Caco-2 (cell line): ENCODE measurements at regions not wholly inside any gene's neighbourhood (a gene's known extent, or its start where the extent isn't known, plus 50 kb on each side); places are given as distances from the start of the nearest gene placed in this dataset.

ENCODE experiments used
- BruUV-seq: library from RNA; stranded (reverse); fragments of 400-500 nt; replicated peaks from 2 replicates; lab custom pipeline; 2021; lab: Mats Ljungman, UMichigan
- CTCF ChIA-PET: fragments of 300-600 bp; sonication (Branson Sonifier 250); formaldehyde crosslinking; loops from one replicate; lab custom pipeline; 2022; ENCODE audit warnings: antibody characterized with exemption; lab: Charles Lee
- POLR2A ChIA-PET: fragments of 300-600 bp; sonication (Branson Sonifier 250); formaldehyde crosslinking; loops from one replicate; lab custom pipeline; 2022; ENCODE audit warnings: antibody characterized with exemption; lab: Charles Lee
- DNase-seq, 2 experiments: peaks; one replicate each; pipeline versions ENCODE4 v3.0.0 to v3.0.0-alpha.2; 2020 to 2022
- H3K27me3 ChIP-seq: replicated peaks from 2 replicates; pipeline ENCODE4 v1.6.0; 2011; ENCODE audit warnings: low read length; ENCODE audit not compliant: control insufficient read depth, insufficient read depth
- H3K36me3 ChIP-seq: 2 replicates; pipeline ENCODE4 v1.5.1; 2011; ENCODE audit warnings: low read length; ENCODE audit not compliant: control insufficient read depth, insufficient read depth
- H3K4me1 ChIP-seq: fragments of 250-450 bp; sonication (Bioruptor Pico); 2 replicates; pipeline ENCODE4 v1.5.1; 2020; ENCODE audit warnings: mild to moderate bottlenecking
- H3K4me3 ChIP-seq: 2 replicates; pipeline ENCODE4 v1.5.1; 2011; ENCODE audit warnings: low read depth, mild to moderate bottlenecking, control low read depth, low read length
- H3K9me3 ChIP-seq: fragments of 250-450 bp; sonication (Bioruptor Pico); 2 replicates; pipeline ENCODE4 v1.5.1; 2020; ENCODE audit warnings: mild to moderate bottlenecking, moderate library complexity
- H3K27ac Mint-ChIP-seq: one replicate; pipeline ENCODE4 v1.8.0; 2022; ENCODE audit warnings: mixed read lengths; ENCODE audit not compliant: unreplicated experiment
- H3K27me3 Mint-ChIP-seq: one replicate; pipeline ENCODE4 v1.8.0; 2022; ENCODE audit warnings: mixed read lengths; ENCODE audit not compliant: insufficient read depth, unreplicated experiment
- H3K36me3 Mint-ChIP-seq: one replicate; pipeline ENCODE4 v1.8.0; 2022; ENCODE audit warnings: mild to moderate bottlenecking, mixed read lengths; ENCODE audit not compliant: insufficient read depth, unreplicated experiment
- H3K4me1 Mint-ChIP-seq: one replicate; pipeline ENCODE4 v1.8.0; 2022; ENCODE audit warnings: low read depth, mixed read lengths; ENCODE audit not compliant: unreplicated experiment
- H3K4me3 Mint-ChIP-seq: one replicate; pipeline ENCODE4 v1.8.0; 2022; ENCODE audit warnings: mild to moderate bottlenecking, moderate library complexity, mixed read lengths; ENCODE audit not compliant: unreplicated experiment
- H3K9me3 Mint-ChIP-seq: one replicate; pipeline ENCODE4 v1.8.0; 2022; ENCODE audit warnings: mixed read lengths; ENCODE audit not compliant: unreplicated experiment
- CTCF ChIP-seq, 2 experiments: fragments of 200-600 bp in 1 of 2; IDR thresholded peaks; 1 replicate in 1 of 2; 2 replicates in 1 of 2; pipeline versions ENCODE4 v1.5.1 to v1.8.0; 2011 to 2022; ENCODE audit warnings: antibody characterized with exemption in 1 of 2, control low read depth in 1 of 2, inconsistent platforms in 1 of 2, low read depth in 1 of 2, low read length in 1 of 2, mild to moderate bottlenecking in 1 of 2, moderate library complexity in 1 of 2; ENCODE audit not compliant: insufficient read depth in 1 of 2, severe bottlenecking in 1 of 2, unreplicated experiment in 1 of 2
- intact Hi-C: fragments of 100-400 bp; cut with micrococcal nuclease; formaldehyde crosslinking; loops from one replicate; pipeline ENCODE4 v1.10.0; 2022; ENCODE audit not compliant: unreplicated experiment

GRCh38 chr12:90832427-90832826 is 122.5 kb downstream of the CCER1 start:
- H3K9me3 ChIP-seq, result no peaks in the 10 kb centered on the region
- no peaks in the 10 kb centered on the region for H3K36me3 Mint-ChIP-seq
- H3K27ac Mint-ChIP-seq, result no peak overlapping the region
- H3K27me3 Mint-ChIP-seq, result no peaks in the 10 kb centered on the region
- POLR2A ChIA-PET, result no interaction called here
- no peak for TF ChIP-seq CTCF (IDR thresholded peaks at IDR 0.05; ENCODE audit: insufficient read depth in 1 of 2, low read depth in 1 of 2, low read length in 1 of 2, severe bottlenecking in 1 of 2, unreplicated experiment in 1 of 2)
- H3K4me1 ChIP-seq, result no peaks in the 10 kb centered on the region
- no peaks in the 10 kb centered on the region for H3K27me3 ChIP-seq
- intact Hi-C loops, result no loop called here
- H3K9me3 Mint-ChIP-seq, result no peaks in the 10 kb centered on the region
- no TSS peak for BruUV-seq
- DNase-seq, result no peak
- H3K36me3 ChIP-seq, result no peaks in the 10 kb centered on the region
- no peak overlapping the region for H3K4me3 Mint-ChIP-seq
- no peak overlapping the region for H3K4me3 ChIP-seq
- H3K4me1 Mint-ChIP-seq, result no peaks in the 10 kb centered on the region
- CTCF ChIA-PET, result interaction anchor here (0.6 kb wide), 1 partner anchor 57 kb away, joined by 5 read pairs; no protein-coding TSS in a partner anchor

- intact Hi-C loops, result no loop called here
- no peaks in the 10 kb centered on the region for H3K9me3 ChIP-seq
- no peak for DNase-seq
- Mint-ChIP-seq H3K27ac (no peak overlapping the region), H3K27me3 (no peaks in the 10 kb centered on the region), H3K36me3 (no peaks in the 10 kb centered on the region), H3K4me3 (no peak overlapping the region), H3K4me1 (no peaks in the 10 kb centered on the region), H3K9me3 (no peaks in the 10 kb centered on the region)
- TF ChIP-seq CTCF (IDR thresholded peaks at IDR 0.05; ENCODE audit: insufficient read depth in 1 of 2, low read depth in 1 of 2, low read length in 1 of 2, severe bottlenecking in 1 of 2, unreplicated experiment in 1 of 2), result no peak
- H3K36me3 ChIP-seq, result no peaks in the 10 kb centered on the region
- H3K4me3 ChIP-seq, result no peak overlapping the region
- no peaks in the 10 kb centered on the region for H3K4me1 ChIP-seq
- no TSS peak for BruUV-seq
- H3K27me3 ChIP-seq, result no peaks in the 10 kb centered on the region
- ChIA-PET CTCF (no interaction called here), POLR2A (no interaction called here)
Measured at GRCh38 chr12:90831712-90832111, 123.3 kb downstream of the CCER1 start.

GRCh38 chr12:90829044-90829443 is 125.9 kb downstream of the CCER1 start:
- TF ChIP-seq CTCF (IDR thresholded peaks at IDR 0.05; ENCODE audit: insufficient read depth in 1 of 2, low read depth in 1 of 2, low read length in 1 of 2, severe bottlenecking in 1 of 2, unreplicated experiment in 1 of 2), result no peak
- no peak overlapping the region for H3K4me3 Mint-ChIP-seq
- no peaks in the 10 kb centered on the region for H3K27me3 Mint-ChIP-seq
- no peaks in the 10 kb centered on the region for H3K9me3 ChIP-seq
- BruUV-seq, result no TSS peak
- ChIA-PET CTCF (no interaction called here), POLR2A (no interaction called here)
- no peaks in the 10 kb centered on the region for H3K27me3 ChIP-seq
- no peak overlapping the region for H3K27ac Mint-ChIP-seq
- H3K4me1 Mint-ChIP-seq, result no peaks in the 10 kb centered on the region
- DNase-seq, result no peak
- H3K9me3 Mint-ChIP-seq, result no peaks in the 10 kb centered on the region
- H3K4me3 ChIP-seq, result no peak overlapping the region
- intact Hi-C loops, result no loop called here
- H3K36me3 Mint-ChIP-seq, result no peaks in the 10 kb centered on the region
- no peaks in the 10 kb centered on the region for H3K36me3 ChIP-seq
- no peaks in the 10 kb centered on the region for H3K4me1 ChIP-seq
